H9 (cell line): ENCODE measurements at regions not wholly inside any gene's neighbourhood (a gene's known extent, or its start where the extent isn't known, plus 50 kb on each side); places are given as distances from the start of the nearest gene placed in this dataset.

Experiments used
- DNase-seq: peaks from one replicate; pipeline ENCODE4 v3.0.0-alpha.2; 2017
- H2AFZ ChIP-seq: one replicate; pipeline ENCODE4 v1.6.1; 2013; ENCODE audit warnings: mild to moderate bottlenecking, low read length, control low read depth, moderate library complexity
- H2AK5ac ChIP-seq: 2 replicates; pipeline ENCODE4 v1.6.1; 2013; ENCODE audit warnings: low read length, control low read depth, mixed read lengths; ENCODE audit not compliant: insufficient read length
- H2BK120ac ChIP-seq: one replicate; pipeline ENCODE4 v1.6.1; 2013; ENCODE audit warnings: low read depth, mild to moderate bottlenecking, low read length, control low read depth, inconsistent platforms; ENCODE audit not compliant: poor library complexity, severe bottlenecking
- H2BK12ac ChIP-seq: 2 replicates; pipeline ENCODE4 v1.6.1; 2013; ENCODE audit warnings: low read length, control low read depth, mixed read lengths, low read depth; ENCODE audit not compliant: insufficient read length
- H2BK15ac ChIP-seq: 2 replicates; pipeline ENCODE4 v1.6.1; 2013; ENCODE audit warnings: low read depth, low read length, control low read depth
- H2BK20ac ChIP-seq: one replicate; pipeline ENCODE4 v1.6.1; 2013; ENCODE audit warnings: low read depth, mild to moderate bottlenecking, low read length, control low read depth, inconsistent platforms; ENCODE audit not compliant: poor library complexity, severe bottlenecking
- H2BK5ac ChIP-seq: 2 replicates; pipeline ENCODE4 v1.6.1; 2013; ENCODE audit warnings: low read length, control low read depth, mixed read lengths; ENCODE audit not compliant: insufficient read length
- H3K14ac ChIP-seq: 2 replicates; pipeline ENCODE4 v1.6.1; 2013; ENCODE audit warnings: low read length, control low read depth; ENCODE audit not compliant: insufficient read depth
- H3K18ac ChIP-seq: 2 replicates; pipeline ENCODE4 v1.6.1; 2013; ENCODE audit warnings: low read depth, mild to moderate bottlenecking, mixed read lengths, low read length, control low read depth; ENCODE audit not compliant: insufficient read length
- H3K23ac ChIP-seq: 2 replicates; pipeline ENCODE4 v1.6.1; 2013; ENCODE audit warnings: low read length, control low read depth, mixed read lengths, low read depth; ENCODE audit not compliant: insufficient read length
- H3K23me2 ChIP-seq: 2 replicates; pipeline ENCODE4 v1.6.1; 2013; ENCODE audit warnings: low read depth, mild to moderate bottlenecking, mixed read lengths, low read length, control low read depth; ENCODE audit not compliant: insufficient read length, poor library complexity, severe bottlenecking
- H3K27ac ChIP-seq: 2 replicates; pipeline ENCODE4 v1.5.1; 2013; ENCODE audit warnings: low read length, control low read depth, mixed read lengths, low read depth; ENCODE audit not compliant: insufficient read length
- H3K27me3 ChIP-seq: 2 replicates; pipeline ENCODE4 v1.6.1; 2013; ENCODE audit warnings: low read length, control low read depth, inconsistent platforms; ENCODE audit not compliant: insufficient read depth
- H3K4ac ChIP-seq: 2 replicates; pipeline ENCODE4 v1.6.1; 2013; ENCODE audit warnings: low read depth, mild to moderate bottlenecking, control low read depth, inconsistent platforms, low read length, moderate library complexity
- H3K4me1 ChIP-seq: 2 replicates; pipeline ENCODE4 v1.6.1; 2013; ENCODE audit warnings: low read length, control low read depth, inconsistent platforms; ENCODE audit not compliant: insufficient read depth
- H3K4me2 ChIP-seq: 2 replicates; pipeline ENCODE4 v1.6.1; 2013; ENCODE audit warnings: low read length, control low read depth, mixed read lengths; ENCODE audit not compliant: insufficient read length, insufficient read depth
- H3K56ac ChIP-seq: 2 replicates; pipeline ENCODE4 v1.6.1; 2013; ENCODE audit warnings: low read depth, mild to moderate bottlenecking, mixed read lengths, low read length, control low read depth; ENCODE audit not compliant: insufficient read length
- H3K79me1 ChIP-seq: 2 replicates; pipeline ENCODE4 v1.6.1; 2013; ENCODE audit warnings: low read depth, mild to moderate bottlenecking, moderate library complexity, low read length, control low read depth, inconsistent platforms; ENCODE audit not compliant: insufficient read depth, poor library complexity, severe bottlenecking
- H3K79me2 ChIP-seq: 2 replicates; pipeline ENCODE4 v1.6.1; 2013; ENCODE audit warnings: low read length, control low read depth, inconsistent platforms; ENCODE audit not compliant: insufficient read depth
- H3K9ac ChIP-seq: 2 replicates; pipeline ENCODE4 v1.6.1; 2013; ENCODE audit warnings: low read length, control low read depth, mixed read lengths; ENCODE audit not compliant: insufficient read length; ENCODE audit errors: extremely low read depth
- H3K9me3 ChIP-seq: one replicate; pipeline ENCODE4 v1.6.1; 2013; ENCODE audit warnings: low read depth, low read length, inconsistent platforms; ENCODE audit not compliant: control insufficient read depth
- H3T11ph ChIP-seq: one replicate; pipeline ENCODE4 v1.6.1; 2013; ENCODE audit warnings: mild to moderate bottlenecking, low read length, control low read depth, inconsistent platforms
- H4K20me1 ChIP-seq: one replicate; pipeline ENCODE4 v1.6.1; 2013; ENCODE audit not compliant: control insufficient read depth, insufficient read length, insufficient read depth
- H4K5ac ChIP-seq: 2 replicates; pipeline ENCODE4 v1.6.1; 2013; ENCODE audit warnings: low read depth, mild to moderate bottlenecking, mixed read lengths, low read length, control low read depth; ENCODE audit not compliant: insufficient read length
- H4K8ac ChIP-seq: replicated peaks from 2 replicates; pipeline ENCODE4 v1.6.1; 2013; ENCODE audit warnings: low read length, control low read depth, mixed read lengths, low read depth; ENCODE audit not compliant: insufficient read length
- H4K91ac ChIP-seq: 2 replicates; pipeline ENCODE4 v1.6.1; 2013; ENCODE audit warnings: low read depth, mild to moderate bottlenecking, moderate library complexity, mixed read lengths, low read length, control low read depth; ENCODE audit not compliant: insufficient read length
- H3K27ac Mint-ChIP-seq, 3 experiments: 2 replicates in 2 of 3; 3 replicates in 1 of 3; pipeline ENCODE4 v1.8.0; 2020 to 2021; ENCODE audit warnings: mixed read lengths in 3 of 3, mild to moderate bottlenecking in 1 of 3, moderate library complexity in 1 of 3
- H3K27me3 Mint-ChIP-seq: 2 replicates; pipeline ENCODE4 v1.8.0; 2021; ENCODE audit warnings: low read depth, mild to moderate bottlenecking, moderate library complexity, mixed read lengths
- H3K36me3 Mint-ChIP-seq, 3 experiments: 2 replicates in 2 of 3; 3 replicates in 1 of 3; pipeline ENCODE4 v1.8.0; 2020 to 2021; ENCODE audit warnings: low read depth in 3 of 3, mixed read lengths in 3 of 3; ENCODE audit not compliant: insufficient read depth in 1 of 3
- H3K4me1 Mint-ChIP-seq, 2 experiments: 2 replicates each; pipeline ENCODE4 v1.8.0; 2020; ENCODE audit warnings: mixed read lengths in 2 of 2
- H3K4me3 Mint-ChIP-seq, 2 experiments: 2 replicates in 1 of 2; 3 replicates in 1 of 2; pipeline ENCODE4 v1.8.0; 2020 to 2021; ENCODE audit warnings: mild to moderate bottlenecking in 2 of 2, mixed read lengths in 2 of 2, moderate library complexity in 1 of 2
- H3K9me3 Mint-ChIP-seq, 2 experiments: 2 replicates in 1 of 2; 3 replicates in 1 of 2; pipeline ENCODE4 v1.8.0; 2020; ENCODE audit warnings: mild to moderate bottlenecking in 2 of 2, mixed read lengths in 2 of 2, moderate library complexity in 1 of 2
- CTCF ChIP-seq: fragments of 200-600 bp; sonication (generic); conservative IDR thresholded peaks from 3 replicates; pipeline ENCODE4 v1.8.0; 2021; ENCODE audit warnings: antibody characterized with exemption, mild to moderate bottlenecking
- WGBS: extraction: QIAGEN DNeasy Blood & Tissue Kit; methylation state at CpG from one replicate; pipeline ENCODE4 v1.1.7; 2013; ENCODE audit warnings: missing lambda C conversion rate, low lambda C conversion rate, mixed read lengths; ENCODE audit not compliant: insufficient read length; ENCODE audit errors: extremely low coverage; 5-methylcytosine and 5-hydroxymethylcytosine counted together

GRCh38 chr22:49561976-49562375, 265.7 kb downstream of the BRD1 start:
- H2BK120ac ChIP-seq, result no peak overlapping the region
- H3K14ac ChIP-seq, result no peak overlapping the region
- Mint-ChIP-seq H3K4me1 (no peaks in the 10 kb centered on the region), H3K36me3 (no peaks in the 10 kb centered on the region), H3K4me3 (no peak overlapping the region), H3K27me3 (no peaks in the 10 kb centered on the region; the same call in none of the 2 replicates), H3K27ac (no peak overlapping the region), H3K9me3 (no peaks in the 10 kb centered on the region; a peak in 2 of 5 replicates)
- no peaks in the 10 kb centered on the region for H3K9me3 ChIP-seq
- no peak overlapping the region for H4K5ac ChIP-seq
- no peak overlapping the region for H3K4ac ChIP-seq
- no peak overlapping the region for H3K27ac ChIP-seq
- no peak overlapping the region for H2AFZ ChIP-seq
- no peak overlapping the region for H3K18ac ChIP-seq
- no peak overlapping the region for H2AK5ac ChIP-seq
- H2BK20ac ChIP-seq, result no peak overlapping the region
- no peaks in the 10 kb centered on the region for H3K27me3 ChIP-seq
- no peak overlapping the region for H2BK15ac ChIP-seq
- no peak for TF ChIP-seq CTCF
- H3K23ac ChIP-seq, result no peak overlapping the region
- H4K91ac ChIP-seq, result no peak overlapping the region
- H3K4me1 ChIP-seq, result no peaks in the 10 kb centered on the region
- no peaks in the 10 kb centered on the region for H3K23me2 ChIP-seq
- H3K56ac ChIP-seq, result no peak overlapping the region
- H3K9ac ChIP-seq, result no peak overlapping the region
- no peak overlapping the region for H2BK5ac ChIP-seq
- no peaks in the 10 kb centered on the region for H4K20me1 ChIP-seq
- H3K79me1 ChIP-seq, result no peaks in the 10 kb centered on the region
- no peaks in the 10 kb centered on the region for H3K79me2 ChIP-seq
- DNase-seq, result no peak
- WGBS, result no CpG with 5 or more reads among the region's 6 CpGs
- H2BK12ac ChIP-seq, result no peak overlapping the region
- H4K8ac ChIP-seq, result no peak overlapping the region
- H3T11ph ChIP-seq, result no peak overlapping the region
- no peak overlapping the region for H3K4me2 ChIP-seq
